SIG-M5 (cell line): ENCODE measurements at regions not wholly inside any gene's neighbourhood (a gene's known extent, or its start where the extent isn't known, plus 50 kb on each side); places are given as distances from the start of the nearest gene placed in this dataset.

Experiments
- DNase-seq: peaks from one replicate; lab custom pipeline; 2025; lab: John Stamatoyannopoulos, UW

DNA sequence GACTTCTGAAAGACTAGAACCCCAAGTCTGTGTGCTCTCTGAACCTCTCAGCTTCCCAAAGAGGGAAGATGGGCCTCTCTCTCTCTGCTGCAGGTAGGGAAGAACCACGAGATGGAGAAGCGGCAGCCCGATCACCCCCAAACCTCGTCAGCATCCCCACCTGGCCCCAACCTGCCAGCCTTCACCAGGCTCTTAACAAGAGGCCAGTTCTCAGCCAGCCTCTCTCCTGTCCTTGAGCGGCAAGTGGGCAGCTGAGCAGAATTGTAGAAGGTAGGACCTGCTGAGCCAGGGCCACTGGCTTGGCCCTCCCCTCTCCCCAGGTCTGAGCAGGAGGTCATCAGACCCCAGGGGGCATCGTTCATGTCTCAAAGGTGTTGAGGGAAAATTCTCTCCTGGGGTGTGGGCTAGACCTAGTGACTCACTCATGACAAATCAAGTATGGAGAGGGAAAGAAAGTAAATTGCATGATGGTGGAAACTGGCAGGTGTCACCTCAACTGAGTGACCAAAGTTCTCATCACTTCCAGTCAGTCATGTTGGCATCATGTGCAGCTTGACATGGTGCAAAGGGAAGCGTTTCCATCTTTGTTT is 92.0 kb upstream of the GPR26 start:
- DNase-seq = no peak

DNA sequence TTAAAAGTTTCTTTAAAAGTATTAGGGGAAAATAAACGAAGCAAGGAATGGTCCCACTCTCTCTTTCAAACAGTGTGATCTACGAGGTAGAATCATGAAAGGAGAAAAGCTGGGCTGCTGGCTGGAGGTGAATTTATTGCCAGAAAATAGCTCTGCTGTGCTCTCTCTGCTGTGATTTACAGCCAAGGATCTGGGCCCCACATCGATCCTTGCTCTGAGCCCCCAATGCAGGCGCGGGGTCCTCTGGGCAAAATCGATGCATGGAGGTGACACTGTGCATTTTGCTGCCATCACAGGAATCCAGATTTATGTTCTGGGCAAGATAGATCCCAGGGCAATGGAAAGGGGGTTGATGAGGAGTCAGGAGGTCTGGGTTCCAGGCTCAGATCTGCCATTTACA is 91.0 kb upstream of the GPR26 start:
- DNase-seq = no peak

DNA sequence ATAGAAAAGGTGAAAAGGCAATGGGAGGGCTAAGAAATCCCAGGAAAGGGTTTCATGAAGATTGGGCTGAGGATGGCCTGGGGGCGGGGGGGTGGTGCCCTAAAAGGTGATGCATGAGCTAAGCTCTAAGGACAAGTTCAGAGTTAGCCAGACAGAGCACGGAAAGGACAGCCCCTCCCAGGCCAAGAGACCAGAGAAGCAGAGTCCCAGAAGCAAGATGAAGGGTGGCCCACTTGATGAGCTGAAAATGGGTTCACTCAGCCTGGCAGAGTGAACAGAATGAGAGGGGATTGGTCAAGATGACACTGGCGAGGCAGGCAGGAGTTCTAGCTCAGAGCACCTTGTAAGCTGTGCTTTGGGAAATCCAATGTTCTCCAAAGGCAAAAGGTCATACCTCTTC is 89.4 kb upstream of the GPR26 start:
- DNase-seq = no peak

DNA sequence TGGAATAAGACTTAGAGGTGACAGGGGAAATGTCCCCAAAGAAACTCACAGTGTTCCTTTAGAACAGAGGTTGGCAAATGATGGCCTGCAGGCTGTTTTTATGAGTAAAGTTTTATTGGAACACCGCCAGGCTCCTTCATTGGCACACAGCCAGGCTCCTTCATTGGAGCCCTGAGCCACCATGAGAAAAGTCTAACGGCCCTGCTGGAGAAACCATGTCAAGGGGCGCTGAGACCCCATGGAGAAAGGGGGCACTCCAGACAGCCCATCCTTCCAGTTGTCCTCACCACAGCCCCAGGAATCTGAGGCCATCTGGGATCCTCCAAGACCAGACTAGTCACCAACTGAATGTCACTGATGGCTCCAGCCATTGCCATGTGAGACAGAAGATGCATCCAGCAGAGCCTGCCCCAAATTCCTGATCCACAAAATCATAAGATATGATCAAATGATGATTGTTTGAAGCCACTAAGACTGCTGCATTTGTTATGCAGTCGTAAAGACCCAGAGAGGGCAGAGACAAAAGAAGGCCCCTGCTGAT is 88.2 kb upstream of the GPR26 start:
- no peak for DNase-seq

DNA sequence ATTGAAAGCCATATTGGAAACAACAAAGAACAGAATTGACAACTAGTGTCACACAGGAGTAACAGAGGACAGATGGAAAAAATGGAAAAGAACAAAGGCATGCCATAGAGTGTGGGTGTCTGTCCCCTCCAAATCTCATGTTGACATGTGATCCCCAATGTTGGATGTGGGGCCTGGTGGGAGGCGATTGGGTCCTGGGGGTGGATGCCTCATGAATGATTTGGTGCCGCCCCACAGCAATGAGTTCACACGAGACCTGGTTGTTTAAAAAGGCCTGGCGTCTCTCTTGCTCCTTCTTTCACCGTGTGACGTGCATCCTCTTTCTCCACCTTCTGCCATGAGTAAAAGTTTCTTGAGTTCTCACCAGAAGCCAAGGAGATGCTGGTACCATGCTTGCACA is 87.4 kb upstream of the GPR26 start:
- DNase-seq = no peak

DNA sequence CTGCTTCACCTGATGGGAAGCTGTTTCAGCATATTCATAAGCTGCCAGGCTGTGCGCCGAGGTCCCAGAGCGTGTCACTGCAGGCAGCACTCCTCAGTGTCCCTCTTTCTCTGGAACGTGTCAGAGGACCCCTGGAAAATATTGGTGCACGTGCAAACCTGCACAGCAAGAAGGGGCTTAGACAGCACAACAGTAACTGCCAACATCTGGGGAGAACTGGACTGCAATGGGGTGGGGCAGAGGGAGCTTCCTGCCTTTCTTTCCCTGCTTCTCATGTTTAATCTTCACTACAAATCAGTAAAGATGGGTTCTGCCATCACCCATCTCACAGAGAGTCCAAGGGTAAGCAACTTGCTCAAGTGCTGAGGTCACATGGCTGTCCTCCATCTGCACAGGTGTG is 86.5 kb upstream of the GPR26 start:
- DNase-seq = no peak

DNA sequence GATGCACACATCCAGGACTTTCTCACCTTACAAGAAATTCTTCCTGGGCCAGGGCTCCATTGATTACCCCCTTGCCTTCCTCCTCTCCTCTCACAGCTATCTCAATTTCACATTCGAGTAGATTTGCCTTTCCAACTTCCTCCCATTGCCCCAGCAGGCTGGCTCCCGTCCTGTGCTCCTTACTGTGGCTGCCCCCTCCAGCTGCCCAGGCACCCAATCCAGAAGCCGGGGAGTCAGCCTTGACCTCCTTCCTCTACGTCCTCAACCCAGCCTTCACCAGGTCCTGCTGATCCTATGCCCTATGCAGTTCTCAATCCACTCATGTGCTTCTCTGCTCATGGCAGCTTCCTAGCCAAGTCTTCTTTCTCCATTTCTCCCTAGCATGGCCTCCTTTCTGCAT is 85.7 kb upstream of the GPR26 start:
- DNase-seq = no peak

DNA sequence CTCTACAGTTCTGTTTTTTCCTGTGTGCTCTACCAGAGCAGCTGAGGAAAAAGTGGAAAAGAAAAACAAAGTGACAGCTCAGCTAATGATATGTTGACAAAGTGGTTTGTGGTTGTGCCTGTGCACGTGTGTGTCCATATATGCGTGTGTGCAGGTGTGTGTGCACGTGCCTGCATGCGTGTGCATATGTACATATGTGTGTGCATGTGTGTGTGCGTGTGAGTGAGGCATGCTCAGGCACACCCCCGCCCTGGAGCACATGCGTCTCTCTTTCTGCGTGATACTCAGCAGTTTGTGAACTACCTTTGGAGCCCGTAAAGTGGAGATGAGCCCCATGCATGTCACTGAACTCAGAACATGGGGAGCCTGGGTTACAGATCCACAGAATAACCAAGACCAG is 84.5 kb upstream of the GPR26 start:
- no peak for DNase-seq

DNA sequence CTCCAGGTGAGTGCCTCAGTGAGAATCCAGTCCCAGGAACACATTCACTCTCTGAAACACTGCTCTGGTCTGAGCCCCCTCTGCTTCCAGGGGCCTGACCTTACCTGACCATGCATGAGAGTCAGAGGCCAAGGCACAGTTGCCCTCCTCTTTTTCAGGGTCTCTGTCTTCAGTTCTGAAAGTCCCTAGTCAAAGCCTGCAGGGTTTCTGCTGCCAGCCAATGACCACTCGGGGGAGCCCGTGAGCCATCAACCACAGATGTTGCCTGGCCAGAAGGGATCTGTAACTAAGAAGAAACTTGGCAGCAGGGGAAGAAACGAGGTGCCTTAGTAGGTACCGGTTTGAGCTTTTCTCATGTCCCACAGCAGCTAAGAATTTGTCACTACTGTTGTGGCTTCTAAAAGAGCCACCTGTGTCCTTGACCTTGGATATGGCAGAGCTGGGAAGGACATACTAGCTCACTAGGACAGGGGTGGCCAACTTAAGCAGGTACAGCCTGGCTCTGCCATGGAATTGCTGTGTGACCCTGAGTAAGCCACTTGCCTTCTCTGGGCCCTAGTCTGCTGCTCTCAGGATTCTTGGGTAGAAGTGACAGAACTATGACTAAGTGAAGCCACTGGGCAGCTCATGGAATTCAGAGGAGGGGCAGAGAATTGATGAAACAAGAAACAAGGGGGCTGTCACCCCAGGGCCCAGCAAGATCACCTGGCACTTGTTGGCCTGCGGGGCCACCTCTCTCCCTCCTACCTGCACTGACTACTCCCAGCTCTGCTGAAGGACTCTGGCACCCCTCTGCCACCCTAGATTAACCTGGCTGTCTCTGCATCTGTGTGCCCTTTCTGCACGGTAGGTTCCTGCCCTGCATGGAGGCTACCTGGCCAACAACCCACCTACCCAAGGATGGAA is 83.8 kb upstream of the GPR26 start:
- no peak for DNase-seq

DNA sequence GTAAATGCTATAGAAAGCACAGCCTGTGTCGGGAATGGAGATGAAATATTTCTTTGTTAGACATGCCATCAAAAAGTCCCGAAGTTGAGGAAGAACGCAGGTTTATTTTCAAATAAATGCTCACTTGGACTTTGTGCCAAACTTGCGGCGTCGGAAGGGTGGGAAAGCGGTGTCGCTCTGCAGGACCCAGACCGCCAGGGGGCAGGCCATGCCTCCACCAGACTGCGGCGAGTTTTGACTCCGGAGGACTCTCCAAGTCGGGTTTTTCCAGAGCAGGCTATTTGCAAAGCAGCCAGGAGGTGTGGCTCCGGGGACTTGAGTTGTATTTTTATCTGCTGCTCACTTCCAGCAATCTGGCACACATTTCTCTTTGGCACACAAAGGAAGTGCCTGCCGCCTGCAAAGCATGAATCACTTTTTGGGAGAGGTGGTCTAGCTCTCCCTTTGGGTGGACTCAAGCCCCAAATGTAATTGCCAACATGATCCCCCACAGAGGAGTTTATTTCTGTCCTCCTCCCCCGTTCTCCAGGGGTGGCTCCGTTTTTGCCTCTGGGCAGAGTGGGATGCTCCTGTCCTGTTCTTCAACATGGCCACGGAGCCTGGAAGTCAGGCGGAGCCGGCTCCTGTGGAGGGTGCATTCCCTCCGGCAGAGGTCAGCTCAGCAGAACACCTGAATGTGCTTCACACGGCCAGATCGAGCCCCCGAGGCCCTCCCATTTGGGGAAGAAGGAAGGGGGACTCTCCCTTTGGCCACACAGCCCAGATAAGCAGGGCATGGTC is 82.3 kb upstream of the GPR26 start:
- DNase-seq = no peak

DNA sequence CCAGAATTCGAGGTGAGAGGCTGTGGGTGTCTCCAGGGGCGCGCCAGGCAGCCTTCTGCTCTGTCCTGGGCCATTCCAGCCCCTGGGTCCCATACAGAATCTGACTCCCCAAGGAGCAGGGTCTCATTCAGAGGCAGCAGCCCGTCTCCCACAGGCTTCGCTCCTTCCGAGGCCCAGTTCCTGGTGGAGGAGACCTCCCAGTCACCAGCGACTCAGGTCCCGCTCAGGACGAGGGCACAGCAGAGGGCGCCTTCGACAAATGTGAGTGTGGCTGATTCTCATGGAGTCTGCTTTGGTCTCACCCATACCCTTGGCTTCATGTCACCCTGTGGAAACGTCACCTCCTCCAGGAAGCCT is 81.8 kb upstream of the GPR26 start:
- no peak for DNase-seq

DNA sequence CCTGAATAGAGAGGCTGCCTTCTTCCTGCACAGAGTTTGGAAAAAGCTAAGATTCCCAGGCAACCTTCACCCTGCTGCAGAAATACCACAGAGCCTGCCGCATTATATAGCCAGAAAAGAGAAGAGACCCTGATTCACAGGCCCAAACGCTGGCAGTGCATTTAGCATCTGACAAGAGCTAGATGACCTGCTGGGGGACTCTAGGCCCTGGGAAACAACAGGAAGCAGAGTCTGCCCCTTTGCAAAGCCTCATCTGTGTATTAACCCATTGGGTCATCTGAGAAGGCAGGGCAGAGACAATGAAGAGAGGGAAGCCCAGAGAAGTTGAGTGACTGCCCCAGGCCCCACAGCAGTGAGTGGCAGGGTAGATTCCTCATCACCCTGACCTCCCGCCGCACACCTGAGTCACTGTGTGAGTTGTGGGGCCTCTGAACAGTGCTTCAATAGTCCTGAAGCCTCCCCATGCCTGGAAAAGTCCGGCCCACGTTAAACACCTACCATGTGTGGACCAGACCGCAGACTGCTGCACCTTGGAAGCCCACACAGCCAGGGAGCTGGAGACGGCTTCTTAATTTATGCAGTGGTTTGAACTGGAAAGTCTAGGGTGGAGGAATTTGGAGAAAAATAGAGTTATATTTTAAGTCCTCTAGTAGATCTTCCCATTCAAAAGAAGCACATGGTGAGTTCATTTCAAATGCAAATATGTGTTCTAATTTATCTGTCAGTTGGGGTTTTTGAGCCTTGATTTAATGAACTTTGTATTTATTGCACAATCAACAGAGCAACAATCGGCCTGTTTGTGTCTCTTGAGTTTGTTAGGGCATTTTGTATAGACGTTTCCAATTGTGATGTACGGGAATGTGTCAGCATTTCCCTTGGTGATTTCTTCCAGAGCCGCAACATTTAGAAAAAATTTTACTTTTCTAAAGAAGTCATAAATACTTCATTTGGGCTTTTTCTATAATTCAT is 80.4 kb upstream of the GPR26 start:
- no peak for DNase-seq

DNA sequence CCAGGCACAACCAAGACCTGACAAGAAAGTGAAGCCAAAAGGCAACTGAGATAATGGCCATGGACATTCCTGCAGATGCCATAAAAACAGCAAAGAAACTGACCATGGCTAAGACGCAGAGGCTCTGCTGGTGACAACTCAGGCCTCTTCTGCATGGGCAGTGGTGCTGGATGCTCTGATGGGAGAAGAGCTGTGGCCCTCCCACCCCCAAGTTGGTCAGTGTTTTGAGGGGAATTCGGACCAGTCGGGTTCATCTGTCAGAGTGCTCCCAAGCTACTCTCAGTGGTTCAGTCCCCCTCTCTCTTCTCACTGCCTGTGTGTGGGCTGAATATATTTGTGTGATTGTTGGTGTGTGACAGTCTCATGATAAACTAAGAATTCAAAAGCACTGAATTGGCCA is 79.0 kb upstream of the GPR26 start:
- no peak for DNase-seq

DNA sequence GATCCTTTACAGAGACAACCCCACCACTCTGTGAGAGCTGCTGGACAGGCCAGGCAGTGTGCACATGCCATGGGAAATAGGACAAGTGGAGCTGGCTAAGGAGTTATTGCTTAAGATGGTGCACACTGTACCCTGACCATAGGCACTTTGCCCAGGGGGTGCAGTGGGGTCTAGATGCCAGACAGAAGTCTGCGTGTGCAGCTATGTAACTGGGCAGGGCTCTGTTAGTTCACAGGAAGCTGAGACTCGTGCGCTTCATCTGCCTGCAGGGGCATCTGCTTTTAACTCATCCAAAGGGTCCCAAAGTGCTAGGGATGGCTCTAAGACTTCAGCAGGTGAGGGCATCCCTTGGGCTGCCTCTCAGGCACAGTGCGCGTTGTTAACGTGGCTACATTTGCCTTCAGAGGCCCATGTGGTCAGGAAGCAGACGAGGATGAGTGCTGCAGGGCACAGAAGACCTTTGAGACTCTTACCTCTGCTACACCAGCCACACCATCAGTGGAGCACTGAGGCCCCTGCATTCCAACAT is 77.7 kb upstream of the GPR26 start:
- DNase-seq = no peak

DNA sequence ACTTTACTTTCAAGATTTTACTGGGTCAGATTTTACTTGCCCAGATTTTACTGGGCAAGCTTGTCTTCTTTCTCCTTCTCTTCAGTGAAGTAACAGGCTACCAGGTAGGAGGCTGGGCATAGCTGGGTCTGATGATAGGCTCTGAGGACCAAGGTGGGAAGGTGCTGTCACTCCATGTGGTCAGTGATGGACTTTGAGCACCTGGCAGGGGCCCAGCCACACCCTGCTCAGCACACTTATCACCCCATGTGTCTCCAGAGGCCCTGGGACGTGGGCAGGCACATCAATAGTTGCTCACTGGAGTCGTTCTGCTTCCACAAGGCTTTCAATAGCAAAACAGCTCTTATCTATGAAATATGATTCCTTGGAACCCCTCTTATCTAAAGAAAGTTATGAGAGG is 70.5 kb upstream of the GPR26 start:
- no peak for DNase-seq

DNA sequence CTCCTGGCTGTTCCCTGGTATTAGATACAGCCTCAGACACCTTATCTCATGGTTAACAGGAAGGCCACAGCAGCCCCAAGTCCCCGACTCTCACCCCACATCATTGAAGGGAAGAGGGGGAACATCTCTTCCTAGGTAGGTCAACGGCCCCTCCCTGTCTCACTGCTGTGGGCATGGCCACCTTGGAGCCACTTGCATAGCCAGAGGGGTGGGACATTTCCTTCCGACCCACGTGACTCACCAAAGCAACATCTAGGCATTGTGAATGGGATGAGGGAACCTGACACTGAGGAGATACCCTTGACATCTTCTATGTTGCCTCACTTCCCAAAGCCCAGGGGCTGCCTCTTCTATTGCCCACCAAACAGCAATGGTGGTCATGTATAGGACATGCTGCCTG is 68.5 kb upstream of the GPR26 start:
- DNase-seq = no peak

DNA sequence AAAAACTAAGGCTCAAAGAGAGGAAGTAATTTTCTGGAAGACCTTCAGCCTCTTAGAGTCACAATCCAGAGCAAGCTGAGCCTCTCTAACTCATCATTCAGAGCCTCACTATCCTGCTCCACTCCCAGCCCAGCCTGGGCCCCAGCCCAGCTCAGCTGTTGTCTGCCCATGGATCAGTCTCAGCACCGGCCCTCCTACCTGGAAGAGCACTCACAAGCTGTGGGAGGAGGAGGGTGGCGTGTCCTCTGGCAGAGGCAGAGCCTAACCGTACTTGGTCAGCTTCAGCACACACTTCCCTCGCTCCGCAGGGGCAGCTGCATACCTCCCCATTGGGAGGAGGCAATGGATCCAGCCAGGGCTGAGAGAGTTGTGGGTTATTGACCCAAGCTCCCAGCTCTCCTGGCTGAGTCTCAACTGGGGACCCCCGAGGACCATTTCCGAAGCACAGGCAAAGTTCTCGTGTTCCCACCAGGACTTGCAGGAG is 66.7 kb upstream of the GPR26 start:
- no peak for DNase-seq

DNA sequence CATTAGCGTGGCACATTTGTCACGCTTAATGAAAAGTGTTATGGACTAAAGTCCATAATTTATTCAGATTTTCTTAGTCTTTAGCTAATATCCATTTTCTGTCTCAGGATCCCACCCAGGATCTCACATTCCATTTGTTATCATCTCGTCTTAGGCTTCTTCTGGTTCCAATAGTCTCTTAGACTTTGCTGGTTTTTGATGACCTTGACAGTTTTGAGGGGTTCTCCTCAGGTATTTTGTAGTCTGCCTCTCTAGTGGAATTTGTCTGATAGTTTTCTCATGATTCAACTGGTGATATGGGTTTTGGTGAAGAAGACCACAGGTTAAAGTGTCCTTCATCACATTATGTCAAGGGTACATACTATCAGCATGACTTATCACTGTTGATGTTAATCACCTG is 66.0 kb upstream of the GPR26 start:
- no peak for DNase-seq

DNA sequence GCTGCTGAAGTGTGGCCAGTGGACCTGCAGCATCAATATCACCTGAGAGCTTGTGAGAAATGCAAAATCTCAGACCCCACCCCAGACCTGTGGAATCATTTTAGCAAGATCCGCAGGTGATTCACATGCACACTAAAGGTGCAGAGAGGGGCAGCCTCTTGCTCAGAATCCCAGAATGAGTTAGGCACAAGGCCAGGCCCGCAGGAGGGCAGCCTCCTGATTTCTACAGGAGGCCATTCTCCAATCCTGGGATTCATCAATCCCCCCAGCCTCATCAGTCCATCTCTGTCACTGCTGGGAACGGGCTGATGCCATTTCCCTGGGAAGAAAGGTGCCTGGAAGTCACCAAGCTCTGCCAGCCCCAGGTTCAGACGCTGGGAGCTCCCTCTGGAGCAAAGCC is 63.0 kb upstream of the GPR26 start:
- no peak for DNase-seq

DNA sequence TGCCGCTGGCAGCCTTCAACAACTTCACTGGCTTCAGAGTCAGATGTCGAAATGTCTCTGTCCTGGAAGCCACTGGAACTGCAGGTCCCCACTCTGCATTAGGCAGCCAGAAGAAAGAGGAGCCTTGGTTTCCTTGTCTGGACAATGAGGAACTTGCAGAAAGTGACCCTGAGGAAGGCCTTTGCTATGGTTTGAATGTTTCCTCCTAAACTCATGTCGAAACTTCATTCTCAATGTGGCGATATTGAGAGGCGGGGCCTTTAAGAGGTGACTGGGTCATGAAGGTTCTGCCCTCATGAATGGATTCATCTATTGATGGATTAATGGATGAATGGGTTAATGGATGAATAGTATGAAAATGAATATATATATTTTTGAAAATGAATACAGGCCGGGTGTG is 61.6 kb upstream of the GPR26 start:
- DNase-seq = no peak

DNA sequence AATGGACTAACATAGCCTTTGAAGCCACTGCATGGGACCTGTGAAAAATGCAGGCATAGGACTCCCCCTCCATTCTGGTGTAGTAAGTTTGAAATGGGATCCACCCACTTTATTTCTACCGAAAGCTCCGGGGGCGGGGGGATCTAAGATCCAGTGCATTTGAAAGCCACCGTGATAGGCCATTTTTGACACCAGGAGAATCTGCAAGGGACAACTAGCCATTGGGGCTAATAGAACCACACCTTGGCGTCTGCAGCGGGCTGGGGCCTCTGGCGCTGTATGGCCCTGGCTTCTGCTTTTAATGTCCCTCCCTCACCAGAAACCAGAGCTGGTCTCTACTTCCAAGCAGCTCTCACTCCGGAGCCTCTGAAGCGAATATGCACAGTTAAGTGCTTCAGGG is 60.1 kb upstream of the GPR26 start:
- no peak for DNase-seq
